ENCODE measurements at regions not wholly inside any gene's neighbourhood (a gene's known extent, or its start where the extent isn't known, plus 50 kb on each side); places are given as distances from the start of the nearest gene placed in this dataset.
"Not testable (repeated sequence)": the region's sequence is repeated elsewhere in the genome, so short reads cannot be mapped to it uniquely, and the experiment has no call there.

- no peaks in the 10 kb centered on the region for H3K36me3 Mint-ChIP-seq
- ATAC-seq: no peak
- H3K4me3 Mint-ChIP-seq: no peak overlapping the region
- peaks cover 13% of the 10 kb centered on the region for H3K4me1 Mint-ChIP-seq
- H3K9me3 Mint-ChIP-seq: no peaks in the 10 kb centered on the region
- DNase-seq (ENCODE audit: low spot score in 2 of 2): no peak
- no peak overlapping the region for H3K27ac Mint-ChIP-seq
Measured at GRCh38 chr14:71780822-71781221, 151.4 kb upstream of the RGS6 start.

GRCh38 chr14:71783088-71783487, 149.1 kb upstream of the RGS6 start:
- no peaks in the 10 kb centered on the region for H3K9me3 Mint-ChIP-seq
- H3K36me3 Mint-ChIP-seq: no peaks in the 10 kb centered on the region
- H3K4me1 Mint-ChIP-seq: no peaks in the 10 kb centered on the region
- ATAC-seq: no peak
- no peak overlapping the region for H3K27ac Mint-ChIP-seq
- H3K4me3 Mint-ChIP-seq: no peak overlapping the region
- no peak for DNase-seq (ENCODE audit: low spot score in 2 of 2)

- H3K36me3 Mint-ChIP-seq: no peaks in the 10 kb centered on the region
- H3K9me3 Mint-ChIP-seq: no peaks in the 10 kb centered on the region
- H3K27ac Mint-ChIP-seq: no peak overlapping the region
- H3K4me1 Mint-ChIP-seq: no peaks in the 10 kb centered on the region
- no peak overlapping the region for H3K4me3 Mint-ChIP-seq
- no peak for DNase-seq (ENCODE audit: low spot score in 2 of 2)
- no peak for ATAC-seq
Measured at GRCh38 chr14:71783786-71784185, 148.4 kb upstream of the RGS6 start.

GRCh38 chr14:71789005-71789404, 143.2 kb upstream of the RGS6 start:
- Mint-ChIP-seq H3K4me1 (no peaks in the 10 kb centered on the region), H3K9me3 (no peaks in the 10 kb centered on the region), H3K36me3 (no peaks in the 10 kb centered on the region), H3K4me3 (no peak overlapping the region), H3K27ac (no peak overlapping the region)
- no peak for DNase-seq (ENCODE audit: low spot score in 2 of 2)
- ATAC-seq: no peak

- H3K9me3 Mint-ChIP-seq: no peaks in the 10 kb centered on the region
- no peak overlapping the region for H3K27ac Mint-ChIP-seq
- no peak overlapping the region for H3K4me3 Mint-ChIP-seq
- no peaks in the 10 kb centered on the region for H3K36me3 Mint-ChIP-seq
- ATAC-seq (no peak), DNase-seq (ENCODE audit: low spot score in 2 of 2) (no peak)
- no peaks in the 10 kb centered on the region for H3K4me1 Mint-ChIP-seq
Measured at GRCh38 chr14:71799841-71800240, 132.4 kb upstream of the RGS6 start.

GRCh38 chr14:71800878-71801277, 131.4 kb upstream of the RGS6 start:
- H3K36me3 Mint-ChIP-seq: no peaks in the 10 kb centered on the region
- DNase-seq (ENCODE audit: low spot score in 2 of 2): no peak
- ATAC-seq: no peak
- no peaks in the 10 kb centered on the region for H3K4me1 Mint-ChIP-seq
- no peak overlapping the region for H3K27ac Mint-ChIP-seq
- H3K9me3 Mint-ChIP-seq: no peaks in the 10 kb centered on the region
- H3K4me3 Mint-ChIP-seq: no peak overlapping the region

- ATAC-seq (no peak), DNase-seq (ENCODE audit: low spot score in 2 of 2) (no peak)
- no peaks in the 10 kb centered on the region for H3K4me1 Mint-ChIP-seq
- H3K27ac Mint-ChIP-seq: no peak overlapping the region
- H3K4me3 Mint-ChIP-seq: no peak overlapping the region
- no peaks in the 10 kb centered on the region for H3K9me3 Mint-ChIP-seq
- H3K36me3 Mint-ChIP-seq: no peaks in the 10 kb centered on the region
Measured at GRCh38 chr14:71803539-71804260, 128.5 kb upstream of the RGS6 start.

- ATAC-seq (no peak), DNase-seq (ENCODE audit: low spot score in 2 of 2) (no peak)
- no peaks in the 10 kb centered on the region for H3K9me3 Mint-ChIP-seq
- H3K27ac Mint-ChIP-seq: no peak overlapping the region
- no peaks in the 10 kb centered on the region for H3K4me1 Mint-ChIP-seq
- H3K36me3 Mint-ChIP-seq: no peaks in the 10 kb centered on the region
- H3K4me3 Mint-ChIP-seq: no peak overlapping the region
Measured at GRCh38 chr14:71804992-71805391, 127.2 kb upstream of the RGS6 start.

- not testable (repeated sequence) for H3K4me3 Mint-ChIP-seq; ATAC-seq; H3K36me3 Mint-ChIP-seq; H3K4me1 Mint-ChIP-seq; H3K27ac Mint-ChIP-seq; H3K9me3 Mint-ChIP-seq; DNase-seq (ENCODE audit: low spot score in 2 of 2)
Measured at GRCh38 chr14:71807049-71807448, 125.2 kb upstream of the RGS6 start.

GRCh38 chr14:71810800-71811199, 121.4 kb upstream of the RGS6 start:
- DNase-seq (ENCODE audit: low spot score in 2 of 2); H3K36me3 Mint-ChIP-seq; H3K4me1 Mint-ChIP-seq; ATAC-seq; H3K4me3 Mint-ChIP-seq; H3K9me3 Mint-ChIP-seq; H3K27ac Mint-ChIP-seq: not testable (repeated sequence)

- Mint-ChIP-seq H3K4me1 (no peaks in the 10 kb centered on the region), H3K9me3 (no peaks in the 10 kb centered on the region), H3K27ac (no peak overlapping the region), H3K36me3 (no peaks in the 10 kb centered on the region), H3K4me3 (no peak overlapping the region)
- DNase-seq (ENCODE audit: low spot score in 2 of 2) (no peak), ATAC-seq (no peak)
Measured at GRCh38 chr14:71812693-71813092, 119.5 kb upstream of the RGS6 start.

- no peaks in the 10 kb centered on the region for H3K4me1 Mint-ChIP-seq
- no peak overlapping the region for H3K27ac Mint-ChIP-seq
- no peaks in the 10 kb centered on the region for H3K9me3 Mint-ChIP-seq
- no peak overlapping the region for H3K4me3 Mint-ChIP-seq
- DNase-seq (ENCODE audit: low spot score in 2 of 2): no peak
- no peak for ATAC-seq
- no peaks in the 10 kb centered on the region for H3K36me3 Mint-ChIP-seq
Measured at GRCh38 chr14:71815110-71815509, 117.1 kb upstream of the RGS6 start.

GRCh38 chr14:71824816-71825215, 107.4 kb upstream of the RGS6 start:
- DNase-seq (ENCODE audit: low spot score in 2 of 2) (no peak), ATAC-seq (no peak)
- Mint-ChIP-seq H3K4me3 (no peak overlapping the region), H3K36me3 (no peaks in the 10 kb centered on the region), H3K9me3 (no peaks in the 10 kb centered on the region), H3K27ac (no peak overlapping the region), H3K4me1 (no peaks in the 10 kb centered on the region)

- H3K4me3 Mint-ChIP-seq: no peak overlapping the region
- peaks cover 7% of the 10 kb centered on the region for H3K9me3 Mint-ChIP-seq
- H3K27ac Mint-ChIP-seq: no peak overlapping the region
- no peaks in the 10 kb centered on the region for H3K4me1 Mint-ChIP-seq
- DNase-seq (ENCODE audit: low spot score in 2 of 2) (no peak), ATAC-seq (no peak)
- H3K36me3 Mint-ChIP-seq: no peaks in the 10 kb centered on the region
Measured at GRCh38 chr14:71833476-71833875, 98.8 kb upstream of the RGS6 start.

- H3K4me3 Mint-ChIP-seq: no peak overlapping the region
- H3K4me1 Mint-ChIP-seq: no peaks in the 10 kb centered on the region
- DNase-seq (ENCODE audit: low spot score in 2 of 2) (no peak), ATAC-seq (no peak)
- no peak overlapping the region for H3K27ac Mint-ChIP-seq
- no peaks in the 10 kb centered on the region for H3K36me3 Mint-ChIP-seq
- H3K9me3 Mint-ChIP-seq: peaks cover 7% of the 10 kb centered on the region
Measured at GRCh38 chr14:71834284-71835204, 97.7 kb upstream of the RGS6 start.

GRCh38 chr14:71852181-71852580, 80.0 kb upstream of the RGS6 start:
- DNase-seq (ENCODE audit: low spot score in 2 of 2) (no peak), ATAC-seq (no peak)
- peaks cover 8% of the 10 kb centered on the region for H3K4me1 Mint-ChIP-seq
- H3K9me3 Mint-ChIP-seq: no peaks in the 10 kb centered on the region
- H3K4me3 Mint-ChIP-seq: no peak overlapping the region
- no peak overlapping the region for H3K27ac Mint-ChIP-seq
- no peaks in the 10 kb centered on the region for H3K36me3 Mint-ChIP-seq

Measured in stimulated activated effector memory CD8-positive, alpha-beta T cell treated with anti-CD3 and anti-CD28 coated beads, Interleukin-12 subunit alpha, Interleukin-12 subunit beta, amount 100 ng/mL, for 72 hours (primary cell).